ENCODE measurements at regions not wholly inside any gene's neighbourhood (a gene's known extent, or its start where the extent isn't known, plus 50 kb on each side); places are given as distances from the start of the nearest gene placed in this dataset.
"Not testable (repeated sequence)": the region's sequence is repeated elsewhere in the genome, so short reads cannot be mapped to it uniquely, and the experiment has no call there.

DNA sequence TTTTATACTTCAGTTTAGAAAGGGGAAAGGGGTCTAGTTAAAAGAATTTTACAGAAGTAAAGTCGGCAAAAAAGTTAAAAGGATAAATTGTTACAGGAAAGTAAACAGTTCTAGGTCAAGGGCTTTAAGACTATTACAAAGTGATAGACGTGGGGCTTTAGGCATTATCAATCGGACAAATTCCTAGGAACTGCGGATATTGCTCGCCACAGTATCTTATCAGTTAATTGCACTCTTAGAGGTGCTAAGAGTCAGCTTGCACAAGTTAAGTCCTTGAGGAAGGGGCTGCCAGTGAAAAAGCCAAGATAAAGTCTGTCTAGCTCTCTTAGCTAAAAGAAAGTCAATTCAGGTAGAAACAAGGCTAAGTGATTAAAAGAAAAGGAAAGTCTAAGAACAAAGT is 102.1 kb downstream of the ALG1L2 start:
- not testable (repeated sequence) for TF ChIP-seq JUN (IDR thresholded peaks at IDR 0.05); EP300 (IDR thresholded peaks at IDR 0.05); FOSB (CRISPR knock-in tag; IDR thresholded peaks at IDR 0.05)
- TF ChIP-seq, protein P1, sequence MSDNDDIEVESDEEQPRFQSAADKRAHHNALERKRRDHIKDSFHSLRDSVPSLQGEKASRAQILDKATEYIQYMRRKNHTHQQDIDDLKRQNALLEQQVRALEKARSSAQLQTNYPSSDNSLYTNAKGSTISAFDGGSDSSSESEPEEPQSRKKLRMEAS (IDR thresholded peaks at IDR 0.05): not testable (repeated sequence)
- TF ChIP-seq, protein P2, sequence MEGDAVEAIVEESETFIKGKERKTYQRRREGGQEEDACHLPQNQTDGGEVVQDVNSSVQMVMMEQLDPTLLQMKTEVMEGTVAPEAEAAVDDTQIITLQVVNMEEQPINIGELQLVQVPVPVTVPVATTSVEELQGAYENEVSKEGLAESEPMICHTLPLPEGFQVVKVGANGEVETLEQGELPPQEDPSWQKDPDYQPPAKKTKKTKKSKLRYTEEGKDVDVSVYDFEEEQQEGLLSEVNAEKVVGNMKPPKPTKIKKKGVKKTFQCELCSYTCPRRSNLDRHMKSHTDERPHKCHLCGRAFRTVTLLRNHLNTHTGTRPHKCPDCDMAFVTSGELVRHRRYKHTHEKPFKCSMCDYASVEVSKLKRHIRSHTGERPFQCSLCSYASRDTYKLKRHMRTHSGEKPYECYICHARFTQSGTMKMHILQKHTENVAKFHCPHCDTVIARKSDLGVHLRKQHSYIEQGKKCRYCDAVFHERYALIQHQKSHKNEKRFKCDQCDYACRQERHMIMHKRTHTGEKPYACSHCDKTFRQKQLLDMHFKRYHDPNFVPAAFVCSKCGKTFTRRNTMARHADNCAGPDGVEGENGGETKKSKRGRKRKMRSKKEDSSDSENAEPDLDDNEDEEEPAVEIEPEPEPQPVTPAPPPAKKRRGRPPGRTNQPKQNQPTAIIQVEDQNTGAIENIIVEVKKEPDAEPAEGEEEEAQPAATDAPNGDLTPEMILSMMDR (IDR thresholded peaks at IDR 0.05): not testable (repeated sequence)
